GM13976 (cell line): ENCODE measurements at regions not wholly inside any gene's neighbourhood (a gene's known extent, or its start where the extent isn't known, plus 50 kb on each side); places are given as distances from the start of the nearest gene placed in this dataset.

Experiments
- DNase-seq: peaks from one replicate; pipeline ENCODE4 v3.0.0; 2012; ENCODE audit warnings: low spot score
- in situ Hi-C: fragments of 300-500 bp; cut with MboI; formaldehyde crosslinking; loops from one replicate; pipeline ENCODE4 v1.12.0; 2022; ENCODE audit warnings: low sequenced_read_pairs, mixed read lengths, inconsistent platforms; ENCODE audit not compliant: unreplicated experiment
- TF ChIP-seq, protein P1 (sequence below): IDR thresholded peaks from 2 replicates; pipeline ENCODE4 v1.5.1; 2012; ENCODE audit warnings: borderline replicate concordance, mild to moderate bottlenecking; ENCODE audit not compliant: insufficient read depth; ENCODE audit errors: extremely low read depth, missing control alignments, control extremely low read depth

DNA sequence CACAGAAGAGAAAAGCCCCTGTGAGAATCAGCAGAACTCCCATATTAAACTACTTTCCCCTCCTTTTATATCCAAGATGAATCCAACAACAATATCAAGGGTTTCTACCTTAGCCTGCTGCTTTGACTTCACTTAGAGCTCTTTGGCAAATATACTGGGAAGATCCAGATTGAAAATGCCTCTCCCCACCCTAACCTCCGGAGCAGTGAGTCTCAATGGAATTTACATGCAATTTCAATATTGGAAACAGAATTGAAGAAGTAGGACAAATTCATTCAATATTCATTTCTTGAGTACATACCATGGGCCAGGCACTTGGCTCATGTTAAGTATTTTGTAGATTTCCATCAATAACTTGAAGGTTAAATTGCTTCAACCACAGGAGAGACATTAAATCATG lies 457.4 kb downstream of the TBC1D4 start:
- TF ChIP-seq, protein P1, sequence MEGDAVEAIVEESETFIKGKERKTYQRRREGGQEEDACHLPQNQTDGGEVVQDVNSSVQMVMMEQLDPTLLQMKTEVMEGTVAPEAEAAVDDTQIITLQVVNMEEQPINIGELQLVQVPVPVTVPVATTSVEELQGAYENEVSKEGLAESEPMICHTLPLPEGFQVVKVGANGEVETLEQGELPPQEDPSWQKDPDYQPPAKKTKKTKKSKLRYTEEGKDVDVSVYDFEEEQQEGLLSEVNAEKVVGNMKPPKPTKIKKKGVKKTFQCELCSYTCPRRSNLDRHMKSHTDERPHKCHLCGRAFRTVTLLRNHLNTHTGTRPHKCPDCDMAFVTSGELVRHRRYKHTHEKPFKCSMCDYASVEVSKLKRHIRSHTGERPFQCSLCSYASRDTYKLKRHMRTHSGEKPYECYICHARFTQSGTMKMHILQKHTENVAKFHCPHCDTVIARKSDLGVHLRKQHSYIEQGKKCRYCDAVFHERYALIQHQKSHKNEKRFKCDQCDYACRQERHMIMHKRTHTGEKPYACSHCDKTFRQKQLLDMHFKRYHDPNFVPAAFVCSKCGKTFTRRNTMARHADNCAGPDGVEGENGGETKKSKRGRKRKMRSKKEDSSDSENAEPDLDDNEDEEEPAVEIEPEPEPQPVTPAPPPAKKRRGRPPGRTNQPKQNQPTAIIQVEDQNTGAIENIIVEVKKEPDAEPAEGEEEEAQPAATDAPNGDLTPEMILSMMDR = no peak
- in situ Hi-C loops = no loop called here
- DNase-seq = no peak

GRCh38 chr13:75023609-75024008 lies 458.4 kb downstream of the TBC1D4 start:
- in situ Hi-C loops = no loop called here
- no peak for DNase-seq
- TF ChIP-seq, protein P1 = no peak

GRCh38 chr13:75021151-75021550 lies 460.8 kb downstream of the TBC1D4 start:
- DNase-seq = no peak
- TF ChIP-seq, protein P1 = no peak
- in situ Hi-C loops = no loop called here

- TF ChIP-seq, protein P1 = no peak
- no peak for DNase-seq
- in situ Hi-C loops = no loop called here
These were observed 465.7 kb downstream of the TBC1D4 start for GRCh38 chr13:75016225-75016624.

GRCh38 chr13:75013818-75014217 lies 468.2 kb downstream of the TBC1D4 start:
- in situ Hi-C loops = no loop called here
- TF ChIP-seq, protein P1 = no peak
- no peak for DNase-seq

- DNase-seq = no peak
- TF ChIP-seq, protein P1 = no peak
These were observed 471.0 kb downstream of the TBC1D4 start for GRCh38 chr13:75010941-75011340.

DNA sequence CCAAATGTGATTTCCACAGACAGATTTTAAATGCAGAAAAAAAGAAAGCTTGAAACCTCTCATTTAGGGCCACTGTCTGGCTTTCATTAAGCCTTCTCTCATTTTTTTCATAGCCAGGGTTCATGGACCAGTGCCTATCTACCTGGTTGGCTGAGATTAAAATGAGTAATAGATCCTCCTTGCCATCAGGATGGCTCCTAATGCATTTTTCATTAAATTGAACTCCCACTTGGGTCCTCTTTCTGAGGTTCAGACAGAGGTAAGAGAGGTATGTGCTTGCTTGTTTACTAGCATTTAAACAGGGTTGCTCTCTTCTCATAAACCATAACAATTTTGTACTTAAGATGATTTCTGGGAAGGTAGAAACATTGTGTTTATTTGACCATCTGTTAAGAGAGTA lies 473.0 kb downstream of the TBC1D4 start:
- DNase-seq = no peak
- TF ChIP-seq, protein P1 = no peak
- in situ Hi-C loops = no loop called here

More at GRCh38 chr13:75010941-75011340, 471.0 kb downstream of the TBC1D4 start:
- in situ Hi-C loops = no loop called here
